HCT116 (cell line): ENCODE measurements at regions not wholly inside any gene's neighbourhood (a gene's known extent, or its start where the extent isn't known, plus 50 kb on each side); places are given as distances from the start of the nearest gene placed in this dataset.

Source experiments
- ATAC-seq: fragments of 200-7000 bp; cut with Tn5 transposase; 2 replicates; pipeline ENCODE4 v1.9.1; 2020; ENCODE audit warnings: mild to moderate bottlenecking, moderate library complexity
- BruUV-seq: library from RNA; stranded (reverse); fragments of 400-500 nt; replicated peaks from 2 replicates; lab custom pipeline; 2021; lab: Mats Ljungman, UMichigan
- CTCF ChIA-PET: fragments of 300-600 bp; sonication (Branson Sonifier 250); formaldehyde crosslinking; loops from one replicate; lab custom pipeline; 2021; ENCODE audit warnings: antibody characterized with exemption; lab: Charles Lee
- POLR2A ChIA-PET: fragments of 300-600, 350-600 bp; sonication (Branson Sonifier 250); formaldehyde crosslinking; loops from one replicate; lab custom pipeline; 2021; ENCODE audit warnings: antibody characterized with exemption; lab: Charles Lee
- RAD21 ChIA-PET, 2 experiments: fragments of 300-600 bp; sonication (Branson Sonifier 250); formaldehyde crosslinking; loops; one replicate each; lab custom pipeline; 2023; ENCODE audit warnings: low total read pairs in 2 of 2; ENCODE audit not compliant: uncharacterized antibody in 2 of 2, unreplicated experiment in 2 of 2, low non-redundant PET in 1 of 2; lab: Charles Lee
- DNase-seq: peaks from one replicate; pipeline ENCODE4 v3.0.0-alpha.2; 2010; ENCODE audit warnings: low read depth, low spot score
- H2AFZ ChIP-seq: fragments of 200-600 bp; shearing (Covaris generic), sonication (generic); 2 replicates; pipeline ENCODE4 v1.6.1; 2017; ENCODE audit warnings: low read depth, mixed run types, mixed read lengths, antibody characterized with exemption, low read length; ENCODE audit not compliant: poor library complexity, severe bottlenecking
- H3K27ac ChIP-seq: 2 replicates; pipeline ENCODE4 v1.5.1; 2012; ENCODE audit warnings: low read depth, low read length
- H3K27me3 ChIP-seq: fragments of 200-600 bp; sonication (generic); 2 replicates; pipeline ENCODE4 v1.6.1; 2016; ENCODE audit warnings: mixed run types, low read length, mixed read lengths; ENCODE audit not compliant: insufficient read depth
- H3K36me3 ChIP-seq, 2 experiments: fragments of 200-500 bp in 1 of 2; fragments of 200-600 bp in 1 of 2; sonication (Bioruptor generic) in 1 of 2; sonication (generic) in 1 of 2; 2 replicates each; pipeline versions ENCODE4 v1.5.1 to v1.6.1; 2014 to 2016; ENCODE audit warnings: low read length in 2 of 2, inconsistent platforms in 1 of 2, mixed read lengths in 1 of 2, mixed run types in 1 of 2; ENCODE audit not compliant: insufficient read depth in 2 of 2, control insufficient read depth in 1 of 2
- H3K4me1 ChIP-seq, 2 experiments: fragments of 200-600 bp in 1 of 2; sonication (generic) in 1 of 2; 2 replicates each; pipeline versions ENCODE4 v1.5.1 to v1.6.1; 2012 to 2017; ENCODE audit warnings: low read length in 2 of 2, inconsistent platforms in 1 of 2, mild to moderate bottlenecking in 1 of 2, mixed read lengths in 1 of 2, mixed run types in 1 of 2, moderate library complexity in 1 of 2; ENCODE audit not compliant: insufficient read depth in 2 of 2, control insufficient read depth in 1 of 2
- H3K4me2 ChIP-seq: fragments of 200-600 bp; sonication (generic); 2 replicates; pipeline ENCODE4 v1.6.1; 2017; ENCODE audit warnings: mixed run types, low read length, mixed read lengths
- H3K4me3 ChIP-seq, 2 experiments: fragments of 200-600 bp in 1 of 2; sonication (generic) in 1 of 2; replicated peaks in 1 of 2; 2 replicates each; pipeline ENCODE4 v1.5.1; 2011 to 2016; ENCODE audit warnings: low read length in 2 of 2, control low read depth in 1 of 2, low read depth in 1 of 2, mild to moderate bottlenecking in 1 of 2, mixed read lengths in 1 of 2, mixed run types in 1 of 2
- H3K79me2 ChIP-seq: fragments of 200-600 bp; sonication (generic); 2 replicates; pipeline ENCODE4 v1.6.1; 2017; ENCODE audit warnings: mild to moderate bottlenecking, mixed run types, low read length, moderate library complexity, mixed read lengths; ENCODE audit not compliant: insufficient read depth
- H3K9ac ChIP-seq: fragments of 200-600 bp; sonication (generic); 2 replicates; pipeline ENCODE4 v1.6.1; 2016; ENCODE audit warnings: low read length, mixed read lengths
- H3K9me2 ChIP-seq: fragments of 200-600 bp; sonication (generic), shearing (Covaris generic); 2 replicates; pipeline ENCODE4 v1.6.1; 2017; ENCODE audit warnings: mixed run types, mild to moderate bottlenecking, moderate library complexity; ENCODE audit not compliant: insufficient read depth
- H3K9me3 ChIP-seq, 2 experiments: fragments of 200-500 bp in 1 of 2; fragments of 200-600 bp in 1 of 2; sonication (Bioruptor generic) in 1 of 2; sonication (generic) in 1 of 2; 2 replicates each; pipeline ENCODE4 v1.6.1; 2014 to 2017; ENCODE audit warnings: low read length in 2 of 2, mixed read lengths in 2 of 2, inconsistent platforms in 1 of 2, low read depth in 1 of 2, mild to moderate bottlenecking in 1 of 2, mixed run types in 1 of 2, moderate library complexity in 1 of 2; ENCODE audit not compliant: control insufficient read depth in 1 of 2, insufficient read depth in 1 of 2
- H4K20me1 ChIP-seq: fragments of 200-600 bp; sonication (generic), shearing (Covaris generic); 2 replicates; pipeline ENCODE4 v1.6.1; 2017; ENCODE audit warnings: mixed run types, mild to moderate bottlenecking, moderate library complexity; ENCODE audit not compliant: insufficient read depth
- MAX ChIP-seq: IDR thresholded peaks from 2 replicates; pipeline ENCODE4 v1.6.1; 2012
- POLR2AphosphoS5 ChIP-seq: IDR thresholded peaks from 2 replicates; pipeline ENCODE4 v1.6.1; 2011; ENCODE audit warnings: mild to moderate bottlenecking, low read depth, low read length, moderate library complexity
- ZBTB33 ChIP-seq: IDR thresholded peaks from 2 replicates; pipeline ENCODE4 v1.6.1; 2011; ENCODE audit warnings: mild to moderate bottlenecking, low read length, moderate library complexity; ENCODE audit not compliant: insufficient replicate concordance; ENCODE audit errors: extremely low read depth
- intact Hi-C: fragments of 100-400 bp; cut with micrococcal nuclease; formaldehyde crosslinking; loops from 2 replicates; pipeline ENCODE4 v1.10.0; 2022

- Histone ChIP-seq H3K36me3 (no peaks in the 10 kb centered on the region), H3K9me2 (no peaks in the 10 kb centered on the region), H2AFZ (no peak overlapping the region), H4K20me1 (no peaks in the 10 kb centered on the region), H3K4me2 (no peak overlapping the region), H3K9ac (no peak overlapping the region), H3K9me3 (no peaks in the 10 kb centered on the region), H3K4me1 (no peaks in the 10 kb centered on the region), H3K79me2 (no peaks in the 10 kb centered on the region), H3K4me3 (no peak overlapping the region)
- BruUV-seq, result no TSS peak
- ChIA-PET RAD21 (no interaction called here), POLR2A (no interaction called here)
- DNase-seq, result no peak
- no peak for ATAC-seq
- no peak for TF ChIP-seq MAX
- TF ChIP-seq, all 23 proteins: peak for 0
- Histone ChIP-seq H3K27ac (no peak overlapping the region), H3K27me3 (peaks cover 11% of the 10 kb centered on the region; the same call in 1 of the 2 replicates)
- CTCF ChIA-PET, result no interaction called here
- intact Hi-C loops, result no loop called here
Observed at GRCh38 chr7:94128072-94128471, 123.9 kb upstream of the BET1 start.

GRCh38 chr7:94129443-94130140, 125.4 kb upstream of the BET1 start:
- intact Hi-C loops, result no loop called here
- no peak for TF ChIP-seq ZBTB33
- TF ChIP-seq POLR2AphosphoS5, result no peak
- Histone ChIP-seq H3K27me3 (peaks cover 19% of the 10 kb centered on the region), H3K27ac (no peak overlapping the region), H3K9me2 (no peaks in the 10 kb centered on the region), H3K4me1 (no peaks in the 10 kb centered on the region), H2AFZ (no peak overlapping the region), H3K79me2 (no peaks in the 10 kb centered on the region), H3K36me3 (no peaks in the 10 kb centered on the region), H3K9ac (no peak overlapping the region), H3K4me2 (no peak overlapping the region), H3K9me3 (no peaks in the 10 kb centered on the region), H4K20me1 (no peaks in the 10 kb centered on the region), H3K4me3 (no peak overlapping the region)
- ChIA-PET POLR2A (no interaction called here), RAD21 (no interaction called here), CTCF (no interaction called here)
- no peak for DNase-seq
- no TSS peak for BruUV-seq
- ATAC-seq, result no peak
